HEK293 (cell line): ENCODE measurements at regions not wholly inside any gene's neighbourhood (a gene's known extent, or its start where the extent isn't known, plus 50 kb on each side); places are given as distances from the start of the nearest gene placed in this dataset.

ENCODE experiments used
- CTCF ChIA-PET: fragments of 350-600 bp; formaldehyde crosslinking; extraction: SDS; loops from one replicate; lab custom pipeline; 2021; ENCODE audit warnings: antibody characterized with exemption; lab: Yijun Ruan, JAX
- POLR2A ChIA-PET: fragments of 300-600 bp; formaldehyde crosslinking; extraction: SDS; loops from one replicate; lab custom pipeline; 2020; ENCODE audit warnings: antibody characterized with exemption, inconsistent platforms; lab: Yijun Ruan, JAX
- H3K27ac ChIP-seq: fragments of 200-500 bp; sonication (Bioruptor generic); 2 replicates; pipeline ENCODE4 v1.5.1; 2014; ENCODE audit warnings: low read depth, low read length, control low read depth, inconsistent platforms; ENCODE audit errors: extremely low read depth
- H3K36me3 ChIP-seq, 2 experiments: fragments of 200-500 bp in 1 of 2; sonication (Bioruptor generic) in 1 of 2; 1 replicate in 1 of 2; 2 replicates in 1 of 2; pipeline ENCODE4 v1.5.1; 2014 to 2017; ENCODE audit warnings: inconsistent platforms in 2 of 2, low read length in 2 of 2; ENCODE audit not compliant: control insufficient read depth in 2 of 2, insufficient read depth in 1 of 2
- H3K4me1 ChIP-seq: fragments of 200-500 bp; sonication (Bioruptor generic); 2 replicates; pipeline ENCODE4 v1.5.1; 2014; ENCODE audit warnings: mild to moderate bottlenecking, low read length, inconsistent platforms; ENCODE audit not compliant: control insufficient read depth, insufficient read depth
- H3K4me3 ChIP-seq: 2 replicates; pipeline ENCODE4 v1.5.1; 2011; ENCODE audit warnings: low read depth, mild to moderate bottlenecking, control low read depth, low read length, moderate library complexity
- H3K9me3 ChIP-seq: fragments of 200-500 bp; sonication (Bioruptor generic); 2 replicates; pipeline ENCODE4 v1.5.1; 2014; ENCODE audit warnings: low read depth, low read length, inconsistent platforms; ENCODE audit not compliant: control insufficient read depth, insufficient read depth
- HOXA7 ChIP-seq: sonication (generic); formaldehyde crosslinking; IDR thresholded peaks from 2 replicates; pipeline ENCODE4 v1.8.1; 2022; ENCODE audit warnings: missing genetic modification reagents, borderline replicate concordance
- KLF10 ChIP-seq: fragments of 450-650 bp; IDR thresholded peaks from 2 replicates; pipeline ENCODE4 v1.5.1; 2018; ENCODE audit warnings: missing biosample characterization, mild to moderate bottlenecking, missing genetic modification characterization
- MEIS1 ChIP-seq: sonication (generic); formaldehyde crosslinking; IDR thresholded peaks from 2 replicates; pipeline ENCODE4 v1.8.1; 2022; ENCODE audit warnings: missing genetic modification reagents, mild to moderate bottlenecking, borderline replicate concordance
- PRDM6 ChIP-seq: fragments of 450-650 bp; formaldehyde crosslinking; IDR thresholded peaks from 2 replicates; pipeline ENCODE4 v1.5.1; 2017; ENCODE audit warnings: missing biosample characterization, missing genetic modification characterization
- SALL2 ChIP-seq: fragments of 450-650 bp; formaldehyde crosslinking; IDR thresholded peaks from 2 replicates; pipeline ENCODE4 v1.5.0; 2017; ENCODE audit warnings: missing biosample characterization, mild to moderate bottlenecking, missing genetic modification characterization, borderline replicate concordance
- ZFP37 ChIP-seq: fragments of 450-650 bp; formaldehyde crosslinking; IDR thresholded peaks from 2 replicates; pipeline ENCODE4 v1.5.1; 2016; ENCODE audit warnings: missing biosample characterization, missing genetic modification characterization
- ZIC2 ChIP-seq: fragments of 450-650 bp; formaldehyde crosslinking; IDR thresholded peaks from 2 replicates; pipeline ENCODE4 v1.5.1; 2016; ENCODE audit warnings: missing biosample characterization, missing genetic modification characterization
- ZNF223 ChIP-seq: fragments of 450-650 bp; formaldehyde crosslinking; IDR thresholded peaks from 2 replicates; pipeline ENCODE4 v1.5.1; 2016; ENCODE audit warnings: missing biosample characterization, missing genetic modification characterization
- ZNF280D ChIP-seq: fragments of 450-650 bp; formaldehyde crosslinking; IDR thresholded peaks from 2 replicates; pipeline ENCODE4 v1.5.1; 2016; ENCODE audit warnings: missing biosample characterization, missing genetic modification characterization
- ZNF449 ChIP-seq: fragments of 450-650 bp; formaldehyde crosslinking; IDR thresholded peaks from 2 replicates; pipeline ENCODE4 v1.5.1; 2017; ENCODE audit warnings: missing biosample characterization, mild to moderate bottlenecking, missing genetic modification characterization, moderate library complexity
- ZNF518A ChIP-seq: fragments of 450-650 bp; formaldehyde crosslinking; conservative IDR thresholded peaks from 2 replicates; pipeline ENCODE4 v1.5.1; 2016; ENCODE audit warnings: low read depth, missing biosample characterization, missing genetic modification characterization
- ZNF521 ChIP-seq: fragments of 450-650 bp; formaldehyde crosslinking; IDR thresholded peaks from 2 replicates; pipeline ENCODE4 v1.5.1; 2017; ENCODE audit warnings: missing biosample characterization, mild to moderate bottlenecking, missing genetic modification characterization
- ZNF549 ChIP-seq: fragments of 450-650 bp; IDR thresholded peaks from 2 replicates; pipeline ENCODE4 v1.5.1; 2018; ENCODE audit warnings: missing biosample characterization, missing genetic modification characterization, mild to moderate bottlenecking, inconsistent platforms, moderate library complexity
- ZNF561 ChIP-seq: fragments of 450-650 bp; IDR thresholded peaks from 2 replicates; pipeline ENCODE4 v1.5.1; 2018; ENCODE audit warnings: missing biosample characterization, missing genetic modification characterization, borderline replicate concordance
- ZNF585B ChIP-seq: fragments of 450-650 bp; formaldehyde crosslinking; IDR thresholded peaks from 2 replicates; pipeline ENCODE4 v1.5.1; 2016; ENCODE audit warnings: missing biosample characterization, missing genetic modification characterization
- ZSCAN30 ChIP-seq: fragments of 450-650 bp; IDR thresholded peaks from 2 replicates; pipeline ENCODE4 v1.5.1; 2018; ENCODE audit warnings: missing biosample characterization, mild to moderate bottlenecking, missing genetic modification characterization, moderate library complexity

- TF ChIP-seq KLF10 (tag by site-specific recombination), result no peak
- no peak for TF ChIP-seq ZSCAN30 (tag by site-specific recombination)
- no peak for TF ChIP-seq MEIS1 (CRISPR knock-in tag)
- TF ChIP-seq ZNF521 (tag by site-specific recombination), result no peak
- no peak for TF ChIP-seq ZNF549
Measured at GRCh38 chr12:27870939-27871338, 90.9 kb upstream of the MANSC4 start (continued).

GRCh38 chr12:27869567-27869966, 89.5 kb upstream of the MANSC4 start:
- no peak overlapping the region for H3K27ac ChIP-seq
- H3K4me1 ChIP-seq, result no peaks in the 10 kb centered on the region
- no peak for TF ChIP-seq ZFP37 (tag by site-specific recombination)
- TF ChIP-seq PRDM6, result no peak
- TF ChIP-seq ZNF561, result no peak
- TF ChIP-seq ZNF223 (tag by site-specific recombination), result no peak
- TF ChIP-seq ZNF585B (tag by site-specific recombination), result no peak
- TF ChIP-seq SALL2 (tag by site-specific recombination), result no peak
- TF ChIP-seq ZNF280D (tag by site-specific recombination), result no peak
- no peak for TF ChIP-seq HOXA7
- TF ChIP-seq ZNF449 (tag by site-specific recombination), result no peak
- no peaks in the 10 kb centered on the region for H3K9me3 ChIP-seq
- H3K36me3 ChIP-seq, result no peaks in the 10 kb centered on the region
- H3K4me3 ChIP-seq, result no peak overlapping the region
- ChIA-PET CTCF (no interaction called here), POLR2A (interaction anchor here (0.6 kb wide), 1 partner anchor 28 kb away, joined by 4 read pairs; no protein-coding TSS in a partner anchor)

GRCh38 chr12:27868139-27868538, 88.1 kb upstream of the MANSC4 start:
- Histone ChIP-seq H3K4me1 (no peaks in the 10 kb centered on the region), H3K9me3 (no peaks in the 10 kb centered on the region), H3K36me3 (no peaks in the 10 kb centered on the region), H3K27ac (no peak overlapping the region), H3K4me3 (no peak overlapping the region)
- TF ChIP-seq ZNF518A (tag by site-specific recombination) (no peak), ZIC2 (no peak)
- ChIA-PET CTCF (interaction anchor here (0.7 to 1.1 kb wide), 3 partner anchors 47 to 479 kb away, joined by 3 to 6 read pairs (median 4); no protein-coding TSS in a partner anchor), POLR2A (no interaction called here)
